Transverse colon (tissue), 4 donors: ENCODE measurements at regions not wholly inside any gene's neighbourhood (a gene's known extent, or its start where the extent isn't known, plus 50 kb on each side); places are given as distances from the start of the nearest gene placed in this dataset.

ENCODE experiments used
- DNase-seq: peaks from one replicate; pipeline ENCODE4 v3.0.0-alpha.2; 2019
- H3K27ac ChIP-seq, 4 donors: fragments of 200-600 bp; sonication (generic); 2 replicates each; pipeline ENCODE4 v1.5.1; 2016 to 2018; ENCODE audit warnings: inconsistent platforms in 4 of 4
- H3K27me3 ChIP-seq: fragments of 200-600 bp; sonication (generic); 2 replicates; pipeline ENCODE4 v1.5.1; 2017; ENCODE audit warnings: inconsistent platforms
- H3K36me3 ChIP-seq, 4 donors: fragments of 200-600 bp; sonication (generic); 2 replicates each; pipeline ENCODE4 v1.5.1; 2017 to 2019; ENCODE audit warnings: inconsistent platforms in 4 of 4
- H3K4me1 ChIP-seq, 4 donors: fragments of 200-600 bp; sonication (generic); 2 replicates each; pipeline ENCODE4 v1.5.1; 2017 to 2020; ENCODE audit warnings: inconsistent platforms in 4 of 4
- H3K4me3 ChIP-seq, 4 donors: fragments of 200-600 bp; sonication (generic); 1 replicate in 1 of 4; 2 replicates in 3 of 4; pipeline versions ENCODE4 v1.5.1 to v1.6.1; 2017 to 2019; ENCODE audit warnings: inconsistent platforms in 4 of 4
- H3K9me3 ChIP-seq, 2 donors: fragments of 200-600 bp; sonication (generic); 2 replicates each; pipeline ENCODE4 v1.5.1; 2017 to 2019; ENCODE audit warnings: inconsistent platforms in 2 of 2
- CTCF ChIP-seq, 5 experiments: fragments of 200-600 bp in 3 of 5; fragments of 450-650 bp in 2 of 5; sonication (generic) in 3 of 5; IDR thresholded peaks; 1 replicate in 2 of 5; 2 replicates in 3 of 5; pipeline ENCODE4 v1.5.1; 2016 to 2017; ENCODE audit warnings: antibody characterized with exemption in 5 of 5, inconsistent platforms in 3 of 5, mild to moderate bottlenecking in 2 of 5, moderate library complexity in 1 of 5
- EP300 ChIP-seq: sonication (generic); formaldehyde crosslinking; IDR thresholded peaks from one replicate; pipeline ENCODE4 v1.6.1; 2017; ENCODE audit warnings: antibody characterized with exemption, low read depth
- POLR2A ChIP-seq: fragments of 450-650 bp; IDR thresholded peaks from one replicate; pipeline ENCODE4 v1.6.1; 2016; ENCODE audit warnings: antibody characterized with exemption, mild to moderate bottlenecking, moderate library complexity
- POLR2AphosphoS5 ChIP-seq, 3 donors: sonication (generic); formaldehyde crosslinking; IDR thresholded peaks; one replicate each; pipeline ENCODE4 v1.6.1; 2016; ENCODE audit warnings: antibody characterized with exemption in 3 of 3
- WGBS, 2 donors: methylation state at CpG; one replicate each; pipeline ENCODE4 v1.1.5; 2018; ENCODE audit warnings: low coverage in 1 of 2; 5-methylcytosine and 5-hydroxymethylcytosine counted together
- in situ Hi-C, 4 donors: fragments of 200-750 bp; cut with MboI; loops; one replicate each; pipeline versions ENCODE4 v1.15.0 to v1.15.1; 2017; ENCODE audit warnings: low sequenced_read_pairs in 3 of 4, low pct_ligation_motif_present in 1 of 4, low pct_unique_long_range_greater_than_20kb in 1 of 4
- intact Hi-C: fragments of 100-400 bp; cut with DNase I; formaldehyde crosslinking; loops from one replicate; pipeline ENCODE4 v1.15.1; 2023; ENCODE audit warnings: low total_unique reads

GRCh38 chr16:66066404-66066803, 300.1 kb upstream of the CDH5 start:
- Histone ChIP-seq H3K4me3 (no peak overlapping the region), H3K27ac (no peak overlapping the region), H3K36me3 (no peaks in the 10 kb centered on the region), H3K27me3 (no peaks in the 10 kb centered on the region), H3K9me3 (no peaks in the 10 kb centered on the region), H3K4me1 (peaks cover 0 to 14% (median 5%) of the 10 kb centered on the region in 4 donors)
- no peak for TF ChIP-seq POLR2A
- no peak for TF ChIP-seq CTCF (IDR thresholded peaks at IDR 0.05)
- TF ChIP-seq EP300 = no peak
- no peak for TF ChIP-seq POLR2AphosphoS5 (IDR thresholded peaks at IDR 0.05)
- DNase-seq = no peak
- WGBS, 2 donors = 72 to 83% methylated on average over 2 of the region's 2 CpGs
- in situ Hi-C loops = no loop called here
- intact Hi-C loops = no loop called here

DNA sequence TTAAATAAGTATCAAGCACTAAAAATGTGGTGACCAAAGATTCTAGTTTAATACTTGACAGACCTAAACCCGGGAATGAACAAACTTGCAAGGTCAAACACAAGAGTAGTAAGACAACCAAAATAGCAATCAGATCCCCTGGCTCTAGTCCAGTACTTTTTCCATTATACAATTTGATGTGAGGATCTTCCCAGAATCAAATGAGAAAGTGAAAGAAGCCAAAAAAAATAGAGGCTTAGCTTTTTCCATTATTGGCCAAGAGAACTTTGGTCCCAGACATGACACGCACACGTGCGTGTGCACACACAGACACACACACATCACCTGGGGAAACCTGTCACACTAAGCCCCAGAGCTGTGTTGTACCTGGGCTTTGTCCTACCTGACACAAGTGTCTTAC, 300.6 kb upstream of the CDH5 start:
- TF ChIP-seq CTCF (IDR thresholded peaks at IDR 0.05) (no peak), POLR2AphosphoS5 (IDR thresholded peaks at IDR 0.05) (no peak), POLR2A (no peak), EP300 (no peak)
- no peaks in the 10 kb centered on the region for H3K9me3 ChIP-seq
- H3K36me3 ChIP-seq = no peaks in the 10 kb centered on the region
- H3K4me3 ChIP-seq = no peak overlapping the region
- no peak for DNase-seq
- in situ Hi-C loops (no loop called here), intact Hi-C loops (no loop called here)
- WGBS, 2 donors = 65 to 86% methylated on average over 3 to 4 of the region's 4 CpGs
- no peak overlapping the region for H3K27ac ChIP-seq
- H3K4me1 ChIP-seq = peaks cover 0 to 10% (median 4%) of the 10 kb centered on the region in 4 donors
- H3K27me3 ChIP-seq = no peaks in the 10 kb centered on the region

DNA sequence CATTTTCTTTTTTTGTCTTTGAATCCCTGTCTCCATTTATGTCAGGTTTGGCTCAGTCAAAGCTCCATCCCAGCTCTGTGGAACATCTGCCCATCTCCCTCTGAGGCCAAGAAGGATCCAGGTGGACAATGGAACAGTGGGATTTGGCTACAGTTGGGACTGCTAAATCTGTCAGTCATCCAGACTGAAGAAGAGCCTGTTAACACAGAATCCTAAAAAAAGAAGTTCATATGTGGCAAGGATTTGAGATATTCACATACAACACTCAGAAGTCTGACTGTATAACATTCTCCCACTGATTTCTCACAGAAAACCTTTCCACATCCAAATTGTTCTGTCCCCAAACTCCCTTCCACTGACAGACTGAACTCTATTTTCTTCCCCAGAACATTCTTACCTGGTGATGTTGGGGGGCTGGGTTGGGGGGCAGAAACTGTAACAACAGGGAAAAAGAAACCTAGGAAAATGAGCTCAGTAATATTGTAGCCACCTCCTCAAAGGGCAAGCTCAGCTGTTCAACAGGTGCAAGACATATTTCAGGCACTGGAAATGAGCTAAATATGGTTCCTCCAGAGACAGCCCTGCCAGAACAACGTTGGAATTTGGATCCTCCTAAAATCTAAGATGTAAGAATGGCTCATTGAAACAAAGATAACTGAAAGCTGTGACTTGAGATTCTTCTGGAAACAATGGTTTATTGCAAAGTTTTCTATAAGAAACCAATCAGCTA, 301.5 kb upstream of the CDH5 start:
- in situ Hi-C loops (no loop called here), intact Hi-C loops (no loop called here)
- WGBS, 2 donors = 21% methylated on average over 1 of the region's 1 CpG; no CpG with 5 or more reads in 1 of the 2 donors
- no peak for DNase-seq
- TF ChIP-seq POLR2A = no peak
- Histone ChIP-seq H3K9me3 (no peaks in the 10 kb centered on the region), H3K4me3 (no peak overlapping the region), H3K27me3 (no peaks in the 10 kb centered on the region), H3K36me3 (no peaks in the 10 kb centered on the region), H3K4me1 (peaks cover 0 to 2% (median 0%) of the 10 kb centered on the region in 4 donors), H3K27ac (no peak overlapping the region)

- Histone ChIP-seq H3K4me3 (no peak overlapping the region), H3K27me3 (no peaks in the 10 kb centered on the region), H3K9me3 (no peaks in the 10 kb centered on the region), H3K27ac (no peak overlapping the region), H3K36me3 (no peaks in the 10 kb centered on the region), H3K4me1 (no peaks in the 10 kb centered on the region)
- DNase-seq = no peak
- intact Hi-C loops = no loop called here
- whole genome bisulfite sequencing, 2 donors = 31 to 43% methylated on average over 1 of the region's 1 CpG
- TF ChIP-seq EP300 = no peak
- no peak for TF ChIP-seq CTCF (IDR thresholded peaks at IDR 0.05)
- TF ChIP-seq POLR2A = no peak
- no peak for TF ChIP-seq POLR2AphosphoS5 (IDR thresholded peaks at IDR 0.05)
- in situ Hi-C loops = no loop called here
Observed at GRCh38 chr16:66058832-66059231, 307.7 kb upstream of the CDH5 start.

DNA sequence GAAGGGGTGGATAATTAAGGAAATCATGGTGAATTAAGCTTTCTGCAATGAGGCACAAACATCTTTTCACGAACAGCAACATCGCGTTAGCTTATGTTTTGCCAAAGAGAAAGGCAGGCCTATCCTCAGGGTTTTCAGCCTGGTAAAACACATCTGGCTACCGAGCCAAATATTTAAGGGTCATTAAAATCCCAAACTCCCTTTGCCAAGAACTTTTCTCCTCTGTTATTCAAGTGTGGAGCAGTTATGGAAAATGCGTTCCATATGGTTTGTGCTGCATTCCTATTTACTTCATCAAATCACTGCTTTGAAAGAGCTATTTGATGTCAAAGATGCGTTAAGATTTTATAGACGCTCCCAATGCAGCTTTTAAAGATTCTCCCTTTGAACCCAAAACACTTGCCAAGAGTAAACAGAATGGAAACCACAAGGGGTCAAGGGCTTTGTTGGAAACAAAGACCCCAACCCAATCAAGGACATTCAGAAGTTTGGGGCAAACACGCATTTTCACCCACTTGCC, 308.3 kb upstream of the CDH5 start:
- H3K27me3 ChIP-seq = no peaks in the 10 kb centered on the region
- in situ Hi-C loops (no loop called here), intact Hi-C loops (no loop called here)
- DNase-seq = no peak
- H3K4me3 ChIP-seq = no peak overlapping the region
- no peak overlapping the region for H3K27ac ChIP-seq
- TF ChIP-seq CTCF (IDR thresholded peaks at IDR 0.05) (no peak), POLR2A (no peak), POLR2AphosphoS5 (IDR thresholded peaks at IDR 0.05) (no peak)
- 75 to 77% methylated on average over 8 of the region's 8 CpGs for WGBS, 2 donors
- H3K9me3 ChIP-seq = no peaks in the 10 kb centered on the region
- H3K36me3 ChIP-seq = no peaks in the 10 kb centered on the region
- no peaks in the 10 kb centered on the region for H3K4me1 ChIP-seq
